ENCODE measurements at regions not wholly inside any gene's neighbourhood (a gene's known extent, or its start where the extent isn't known, plus 50 kb on each side); places are given as distances from the start of the nearest gene placed in this dataset.
"Not testable (repeated sequence)": the region's sequence is repeated elsewhere in the genome, so short reads cannot be mapped to it uniquely, and the experiment has no call there.

DNA sequence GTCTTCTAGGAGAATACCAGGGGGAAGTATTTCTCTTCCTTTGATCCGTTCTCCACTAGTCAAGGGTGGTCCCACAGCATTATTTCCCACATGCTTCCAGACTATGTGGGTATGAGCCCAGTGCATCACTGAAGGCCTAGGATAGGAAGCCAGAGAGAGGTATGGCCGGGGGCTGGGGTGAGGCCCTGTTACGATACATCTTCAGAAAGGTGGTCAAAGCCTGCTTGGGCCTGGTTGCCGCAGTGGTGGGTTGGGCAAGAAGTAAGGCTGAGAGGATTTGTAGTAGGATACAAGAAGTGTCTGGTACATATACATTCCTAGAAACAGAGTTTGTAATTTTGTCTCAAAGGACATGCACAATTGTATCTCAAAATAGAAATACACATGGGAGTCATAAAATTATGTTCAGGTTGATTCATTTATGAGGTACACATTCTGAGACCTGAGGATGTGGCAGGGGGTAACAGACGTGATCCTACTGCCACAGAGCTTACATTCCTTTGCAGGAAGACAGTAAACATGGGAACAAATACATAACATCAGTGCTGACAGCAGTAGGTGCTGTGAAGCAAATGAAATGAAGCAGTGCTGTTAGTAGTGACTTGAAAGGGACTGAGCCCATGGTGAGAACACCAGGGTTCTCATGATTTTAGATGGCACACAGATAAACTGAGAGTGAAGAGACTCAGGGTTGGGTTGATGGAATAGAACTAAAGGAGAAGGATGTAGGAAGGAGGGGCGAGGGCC lies 50.6 kb upstream of the FABP2 start:
- TF ChIP-seq, protein P1, sequence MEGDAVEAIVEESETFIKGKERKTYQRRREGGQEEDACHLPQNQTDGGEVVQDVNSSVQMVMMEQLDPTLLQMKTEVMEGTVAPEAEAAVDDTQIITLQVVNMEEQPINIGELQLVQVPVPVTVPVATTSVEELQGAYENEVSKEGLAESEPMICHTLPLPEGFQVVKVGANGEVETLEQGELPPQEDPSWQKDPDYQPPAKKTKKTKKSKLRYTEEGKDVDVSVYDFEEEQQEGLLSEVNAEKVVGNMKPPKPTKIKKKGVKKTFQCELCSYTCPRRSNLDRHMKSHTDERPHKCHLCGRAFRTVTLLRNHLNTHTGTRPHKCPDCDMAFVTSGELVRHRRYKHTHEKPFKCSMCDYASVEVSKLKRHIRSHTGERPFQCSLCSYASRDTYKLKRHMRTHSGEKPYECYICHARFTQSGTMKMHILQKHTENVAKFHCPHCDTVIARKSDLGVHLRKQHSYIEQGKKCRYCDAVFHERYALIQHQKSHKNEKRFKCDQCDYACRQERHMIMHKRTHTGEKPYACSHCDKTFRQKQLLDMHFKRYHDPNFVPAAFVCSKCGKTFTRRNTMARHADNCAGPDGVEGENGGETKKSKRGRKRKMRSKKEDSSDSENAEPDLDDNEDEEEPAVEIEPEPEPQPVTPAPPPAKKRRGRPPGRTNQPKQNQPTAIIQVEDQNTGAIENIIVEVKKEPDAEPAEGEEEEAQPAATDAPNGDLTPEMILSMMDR (IDR thresholded peaks at IDR 0.05) = not testable (repeated sequence)
- not testable (repeated sequence) for TF ChIP-seq POLR2AphosphoS5 (IDR thresholded peaks at IDR 0.05; ENCODE audit: insufficient read depth in 1 of 2, low read depth in 1 of 2)
